GM13976 (cell line): ENCODE measurements at regions not wholly inside any gene's neighbourhood (a gene's known extent, or its start where the extent isn't known, plus 50 kb on each side); places are given as distances from the start of the nearest gene placed in this dataset.

Experiments used
- DNase-seq: peaks from one replicate; pipeline ENCODE4 v3.0.0; 2012; ENCODE audit warnings: low spot score
- in situ Hi-C: fragments of 300-500 bp; cut with MboI; formaldehyde crosslinking; loops from one replicate; pipeline ENCODE4 v1.12.0; 2022; ENCODE audit warnings: low sequenced_read_pairs, mixed read lengths, inconsistent platforms; ENCODE audit not compliant: unreplicated experiment
- TF ChIP-seq, protein P1 (sequence below): IDR thresholded peaks from 2 replicates; pipeline ENCODE4 v1.5.1; 2012; ENCODE audit warnings: borderline replicate concordance, mild to moderate bottlenecking; ENCODE audit not compliant: insufficient read depth; ENCODE audit errors: extremely low read depth, missing control alignments, control extremely low read depth

DNA sequence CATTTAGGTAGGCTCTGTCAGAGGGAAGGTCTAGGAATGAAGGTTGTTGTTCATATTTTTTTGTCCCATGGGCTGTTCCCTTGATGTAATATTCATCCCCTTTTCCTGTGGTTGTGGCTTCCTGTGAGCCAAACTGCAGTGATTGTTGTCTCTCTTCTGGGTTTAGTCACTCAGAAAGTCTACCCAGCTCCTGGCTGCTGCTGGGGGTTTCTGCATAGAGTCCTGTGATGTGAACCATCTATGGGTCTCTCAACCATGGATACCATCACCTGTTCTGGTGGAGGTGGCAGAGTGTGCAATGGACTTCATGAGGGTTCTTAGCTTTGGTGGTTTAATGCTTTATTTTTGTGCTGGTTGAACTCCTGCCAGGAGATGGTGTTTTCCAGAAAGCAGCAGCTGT is 122.8 kb downstream of the ZC4H2 start:
- in situ Hi-C loops: no loop called here
- DNase-seq: no peak
- TF ChIP-seq, protein P1, sequence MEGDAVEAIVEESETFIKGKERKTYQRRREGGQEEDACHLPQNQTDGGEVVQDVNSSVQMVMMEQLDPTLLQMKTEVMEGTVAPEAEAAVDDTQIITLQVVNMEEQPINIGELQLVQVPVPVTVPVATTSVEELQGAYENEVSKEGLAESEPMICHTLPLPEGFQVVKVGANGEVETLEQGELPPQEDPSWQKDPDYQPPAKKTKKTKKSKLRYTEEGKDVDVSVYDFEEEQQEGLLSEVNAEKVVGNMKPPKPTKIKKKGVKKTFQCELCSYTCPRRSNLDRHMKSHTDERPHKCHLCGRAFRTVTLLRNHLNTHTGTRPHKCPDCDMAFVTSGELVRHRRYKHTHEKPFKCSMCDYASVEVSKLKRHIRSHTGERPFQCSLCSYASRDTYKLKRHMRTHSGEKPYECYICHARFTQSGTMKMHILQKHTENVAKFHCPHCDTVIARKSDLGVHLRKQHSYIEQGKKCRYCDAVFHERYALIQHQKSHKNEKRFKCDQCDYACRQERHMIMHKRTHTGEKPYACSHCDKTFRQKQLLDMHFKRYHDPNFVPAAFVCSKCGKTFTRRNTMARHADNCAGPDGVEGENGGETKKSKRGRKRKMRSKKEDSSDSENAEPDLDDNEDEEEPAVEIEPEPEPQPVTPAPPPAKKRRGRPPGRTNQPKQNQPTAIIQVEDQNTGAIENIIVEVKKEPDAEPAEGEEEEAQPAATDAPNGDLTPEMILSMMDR: no peak

DNA sequence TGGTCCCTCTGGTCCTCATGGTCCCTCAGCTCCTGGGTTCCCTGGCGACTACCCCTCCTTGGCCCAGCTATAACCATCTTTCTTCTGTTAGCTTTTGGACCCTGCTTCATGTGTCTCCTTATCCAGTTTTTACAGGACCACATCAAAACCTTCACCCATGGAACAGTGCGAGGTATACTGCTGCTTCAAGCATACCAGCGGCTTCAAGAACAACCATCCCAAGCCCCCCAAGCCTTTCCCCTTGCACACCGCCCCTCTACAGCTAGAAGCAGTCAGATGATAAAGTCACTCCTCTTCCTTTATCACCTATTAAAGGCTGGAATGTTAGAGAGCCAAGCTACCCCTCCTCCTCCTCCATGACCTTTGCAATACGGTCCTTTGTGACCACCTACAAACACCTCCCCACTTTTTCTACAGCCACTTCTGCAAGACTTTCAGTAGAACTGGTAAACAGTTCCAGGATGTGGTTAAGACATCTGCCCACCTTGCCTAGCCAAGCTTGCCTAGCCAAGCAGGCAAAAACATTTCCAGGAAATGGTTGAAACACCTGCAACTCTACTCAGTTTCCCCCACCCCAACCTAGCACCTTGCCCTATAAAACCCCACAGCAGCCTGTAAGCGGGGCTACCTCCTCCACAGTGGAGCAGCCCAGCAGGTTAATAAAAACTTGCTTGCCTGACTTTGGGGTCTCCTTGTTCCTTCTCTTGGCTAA is 125.7 kb downstream of the ZC4H2 start:
- in situ Hi-C loops: no loop called here
- DNase-seq: no peak
- TF ChIP-seq, protein P1: no peak

GRCh38 chrX:64843224-64843623 is 133.0 kb downstream of the ZC4H2 start:
- in situ Hi-C loops: no loop called here
- no peak for DNase-seq
- TF ChIP-seq, protein P1: no peak

GRCh38 chrX:64842492-64842891 is 133.8 kb downstream of the ZC4H2 start:
- in situ Hi-C loops: no loop called here
- TF ChIP-seq, protein P1: no peak
- no peak for DNase-seq

DNA sequence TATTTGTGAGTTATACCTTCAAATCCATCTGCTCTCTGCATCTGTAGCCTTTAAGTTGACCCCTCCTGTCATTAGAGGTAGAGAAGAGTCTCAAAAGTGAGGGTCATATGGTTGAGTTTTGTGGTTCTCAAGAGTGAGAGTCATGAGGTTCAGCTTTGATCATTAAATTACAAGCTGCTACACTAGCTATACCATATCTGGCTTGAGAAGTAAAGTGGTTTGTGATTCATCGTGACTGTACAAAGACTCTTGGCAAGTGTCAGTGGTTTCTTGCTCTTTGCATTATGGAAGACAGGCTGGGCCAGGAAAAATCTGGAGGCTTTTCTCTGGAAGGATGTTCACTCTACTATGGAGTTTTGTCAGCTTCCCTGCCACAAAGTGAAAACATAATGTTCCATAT is 170.6 kb downstream of the ZC4H2 start:
- TF ChIP-seq, protein P1: no peak
- no peak for DNase-seq
- in situ Hi-C loops: no loop called here

DNA sequence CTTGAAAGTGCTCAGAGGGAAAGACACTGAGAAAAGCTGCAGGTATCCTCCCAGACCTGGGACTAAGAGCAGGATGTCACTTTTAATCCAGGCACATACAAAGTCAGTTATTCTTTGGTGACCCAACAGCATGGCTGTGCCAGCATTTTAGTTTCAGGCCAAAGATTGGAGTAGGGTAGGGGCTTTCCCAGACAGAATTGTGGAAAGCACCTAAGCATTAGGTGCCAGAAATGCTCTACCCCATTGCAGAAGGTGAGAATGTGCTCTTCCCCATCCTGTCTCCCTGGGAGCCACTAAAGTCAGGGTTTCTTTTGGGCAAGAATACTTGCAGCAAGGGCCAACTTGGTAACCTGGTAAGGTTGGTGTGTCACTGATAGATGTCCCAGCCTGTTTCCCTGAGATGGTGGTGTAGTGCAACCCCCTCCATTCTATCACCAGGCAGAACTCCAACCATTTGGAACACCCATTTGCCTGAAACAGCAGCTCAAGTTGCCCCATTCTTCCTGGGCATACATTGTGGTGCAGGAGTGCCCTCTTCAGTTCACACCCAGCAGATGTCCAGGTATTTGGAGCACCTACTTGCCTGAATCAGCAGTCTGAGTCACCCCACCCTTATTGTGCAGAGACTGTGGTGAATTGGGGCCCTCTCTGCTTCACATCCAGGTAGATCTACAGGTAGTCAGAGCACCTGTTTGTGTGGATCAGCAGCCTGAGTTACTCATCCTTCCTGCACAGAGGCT is 183.5 kb downstream of the ZC4H2 start:
- in situ Hi-C loops: no loop called here
- TF ChIP-seq, protein P1: no peak
- no peak for DNase-seq
